ENCODE measurements at regions not wholly inside any gene's neighbourhood (a gene's known extent, or its start where the extent isn't known, plus 50 kb on each side); places are given as distances from the start of the nearest gene placed in this dataset.
A peak's percentile ranks its signal among the peaks of the same experiment; 100 is the strongest.

DNA sequence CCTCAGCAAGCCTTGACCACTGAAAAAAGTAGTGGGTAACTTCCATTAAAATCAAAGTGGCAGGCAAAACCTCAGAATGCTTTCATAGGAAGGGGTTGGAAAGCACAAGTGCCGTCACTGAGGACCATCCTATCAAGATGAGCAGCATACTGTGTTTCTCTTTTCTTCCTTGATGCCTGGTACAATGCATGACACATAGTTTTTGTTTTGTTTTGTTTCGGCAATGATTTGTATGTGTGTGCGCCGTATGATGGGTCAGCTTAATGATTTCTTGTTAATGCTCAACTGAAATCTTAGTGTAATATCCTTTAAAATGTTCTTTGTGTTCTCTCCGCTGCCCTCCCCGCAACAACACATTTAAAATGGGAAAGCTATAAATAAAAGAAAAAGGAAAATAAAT lies 476.4 kb upstream of the KCNMB2 start:
- peaks cover 15% of the 10 kb centered on the region for H3K4me1 ChIP-seq
- H3K4me3 ChIP-seq = no peak overlapping the region
- TF ChIP-seq CTCF (IDR thresholded peaks at IDR 0.05) = no peak
- TF ChIP-seq POLR2A (IDR thresholded peaks at IDR 0.05) = no peak
- 49 to 56% methylated on average over 6 of the region's 6 CpGs for WGBS, 2 donors
- no peaks in the 10 kb centered on the region for H3K36me3 ChIP-seq (ENCODE audit: low read depth, missing control alignments)
- no peaks in the 10 kb centered on the region for H3K9me3 ChIP-seq
- H3K27me3 ChIP-seq = no peaks in the 10 kb centered on the region
- intact Hi-C loops (cut with DNase I; ENCODE audit: low total_unique reads) = no loop called here
- no peak for DNase-seq
- peak overlapping the region in 1 of 2 donors; percentile 16 for H3K27ac ChIP-seq

DNA sequence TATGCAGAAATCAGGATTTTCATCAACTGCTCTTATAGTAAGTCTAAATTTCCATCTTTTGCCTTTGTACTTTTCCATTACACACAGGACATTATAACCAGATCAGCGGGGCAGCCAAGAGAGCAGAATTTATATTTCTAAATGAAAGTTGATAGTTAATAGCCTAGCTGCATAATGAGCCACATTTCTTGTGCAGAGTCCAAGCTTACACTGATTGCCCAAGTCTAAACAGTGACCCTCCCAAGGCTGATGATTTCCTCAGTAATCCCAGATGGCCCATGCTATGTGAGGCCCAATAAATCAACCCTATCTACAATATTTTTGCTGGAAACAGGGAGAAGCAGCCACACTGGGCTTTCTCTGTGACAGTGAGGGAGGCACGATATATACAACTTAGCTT lies 475.8 kb upstream of the KCNMB2 start:
- H3K4me3 ChIP-seq = no peak overlapping the region
- WGBS, 2 donors = 52 to 54% methylated on average over 2 of the region's 2 CpGs
- H3K36me3 ChIP-seq (ENCODE audit: low read depth, missing control alignments) = no peaks in the 10 kb centered on the region
- TF ChIP-seq CTCF (IDR thresholded peaks at IDR 0.05) (no peak), POLR2A (IDR thresholded peaks at IDR 0.05) (no peak)
- intact Hi-C loops (cut with DNase I; ENCODE audit: low total_unique reads) = no loop called here
- H3K9me3 ChIP-seq = no peaks in the 10 kb centered on the region
- peak; percentile 57 for DNase-seq
- peaks cover 15% of the 10 kb centered on the region for H3K4me1 ChIP-seq
- no peaks in the 10 kb centered on the region for H3K27me3 ChIP-seq
- no peak overlapping the region for H3K27ac ChIP-seq

- intact Hi-C loops (cut with DNase I; ENCODE audit: low total_unique reads) = no loop called here
- H3K27ac ChIP-seq = no peak overlapping the region
- H3K36me3 ChIP-seq (ENCODE audit: low read depth, missing control alignments) = no peaks in the 10 kb centered on the region
- 67 to 85% methylated on average over 1 of the region's 1 CpG for WGBS, 2 donors
- no peak for DNase-seq
- H3K27me3 ChIP-seq = no peaks in the 10 kb centered on the region
- peaks cover 15% of the 10 kb centered on the region for H3K4me1 ChIP-seq
- TF ChIP-seq POLR2A (IDR thresholded peaks at IDR 0.05) (no peak), CTCF (IDR thresholded peaks at IDR 0.05) (no peak)
- no peaks in the 10 kb centered on the region for H3K9me3 ChIP-seq
- H3K4me3 ChIP-seq = no peak overlapping the region
Measured at GRCh38 chr3:178062126-178062525, 474.1 kb upstream of the KCNMB2 start.

- DNase-seq = no peak
- intact Hi-C loops (cut with DNase I; ENCODE audit: low total_unique reads) = no loop called here
- no peak for TF ChIP-seq POLR2A (IDR thresholded peaks at IDR 0.05)
- no peak for TF ChIP-seq CTCF (IDR thresholded peaks at IDR 0.05)
- Histone ChIP-seq H3K27ac (no peak overlapping the region), H3K4me1 (peaks cover 15% of the 10 kb centered on the region), H3K36me3 (ENCODE audit: low read depth, missing control alignments) (no peaks in the 10 kb centered on the region), H3K4me3 (no peak overlapping the region), H3K9me3 (no peaks in the 10 kb centered on the region), H3K27me3 (no peaks in the 10 kb centered on the region)
- WGBS, 2 donors = 64 to 73% methylated on average over 1 of the region's 1 CpG
Measured at GRCh38 chr3:178063461-178063860, 472.8 kb upstream of the KCNMB2 start.

GRCh38 chr3:178067721-178068120 lies 468.5 kb upstream of the KCNMB2 start:
- Histone ChIP-seq H3K27me3 (no peaks in the 10 kb centered on the region), H3K27ac (no peak overlapping the region), H3K4me3 (no peak overlapping the region), H3K36me3 (ENCODE audit: low read depth, missing control alignments) (no peaks in the 10 kb centered on the region), H3K4me1 (no peaks in the 10 kb centered on the region), H3K9me3 (no peaks in the 10 kb centered on the region)
- TF ChIP-seq POLR2A (IDR thresholded peaks at IDR 0.05) (no peak), CTCF (IDR thresholded peaks at IDR 0.05) (no peak)
- DNase-seq = no peak
- intact Hi-C loops (cut with DNase I; ENCODE audit: low total_unique reads) = no loop called here
- WGBS, 2 donors = 59 to 60% methylated on average over 1 of the region's 1 CpG

All from testis (tissue), 2 donors.